OCI-LY1 (cell line): ENCODE measurements at regions not wholly inside any gene's neighbourhood (a gene's known extent, or its start where the extent isn't known, plus 50 kb on each side); places are given as distances from the start of the nearest gene placed in this dataset.

ENCODE experiments used
- H2AFZ ChIP-seq: fragments of 200-600 bp; sonication (generic), shearing (Covaris generic); 2 replicates; pipeline ENCODE4 v1.6.0; 2014; ENCODE audit warnings: antibody characterized with exemption, mild to moderate bottlenecking, low read length
- H3F3A ChIP-seq: fragments of 200-600 bp; sonication (generic), shearing (Covaris generic); 2 replicates; pipeline ENCODE4 v1.6.0; 2014; ENCODE audit warnings: mild to moderate bottlenecking, antibody characterized with exemption, low read length, moderate library complexity; ENCODE audit not compliant: insufficient read depth
- H3K27ac ChIP-seq: fragments of 200-600 bp; sonication (generic); 2 replicates; pipeline ENCODE4 v1.5.1; 2014; ENCODE audit warnings: low read length, mixed run types, mild to moderate bottlenecking, low read depth; ENCODE audit not compliant: poor library complexity, severe bottlenecking
- H3K27me3 ChIP-seq: fragments of 200-600 bp; sonication (generic); 2 replicates; pipeline ENCODE4 v1.6.0; 2014; ENCODE audit warnings: antibody characterized with exemption, mild to moderate bottlenecking, low read length, moderate library complexity; ENCODE audit not compliant: insufficient read depth
- H3K36me3 ChIP-seq: fragments of 200-600 bp; sonication (generic); 2 replicates; pipeline ENCODE4 v1.6.1; 2014; ENCODE audit warnings: mild to moderate bottlenecking, antibody characterized with exemption, low read length, moderate library complexity, mixed read lengths; ENCODE audit not compliant: insufficient read depth
- H3K4me1 ChIP-seq: fragments of 200-600 bp; sonication (generic); 2 replicates; pipeline ENCODE4 v1.5.1; 2014; ENCODE audit warnings: mild to moderate bottlenecking, low read length, moderate library complexity; ENCODE audit not compliant: insufficient read depth, severe bottlenecking
- H3K4me2 ChIP-seq: fragments of 200-600 bp; sonication (generic), shearing (Covaris generic); 2 replicates; pipeline ENCODE4 v1.6.1; 2014; ENCODE audit warnings: low read length
- H3K4me3 ChIP-seq: fragments of 200-600 bp; sonication (generic); 2 replicates; pipeline ENCODE4 v1.5.1; 2014; ENCODE audit warnings: low read length, low read depth, mild to moderate bottlenecking, mixed read lengths; ENCODE audit not compliant: poor library complexity, severe bottlenecking
- H3K79me2 ChIP-seq: fragments of 200-600 bp; shearing (Covaris generic); 2 replicates; pipeline ENCODE4 v1.6.1; 2016; ENCODE audit warnings: mixed run types, low read length, mixed read lengths; ENCODE audit not compliant: insufficient read depth
- H3K9ac ChIP-seq: fragments of 200-600 bp; sonication (generic), shearing (Covaris generic); 2 replicates; pipeline ENCODE4 v1.6.1; 2014; ENCODE audit warnings: mild to moderate bottlenecking, low read length, mixed read lengths
- H3K9me2 ChIP-seq: fragments of 200-600 bp; sonication (generic), shearing (Covaris generic); 2 replicates; pipeline ENCODE4 v1.6.1; 2014; ENCODE audit warnings: low read depth, mild to moderate bottlenecking, low read length, mixed read lengths
- H3K9me3 ChIP-seq: fragments of 200-600 bp; shearing (Covaris generic); 2 replicates; pipeline ENCODE4 v1.6.1; 2014; ENCODE audit warnings: low read length, mixed read lengths
- H4K20me1 ChIP-seq: fragments of 200-600 bp; sonication (generic), shearing (Covaris generic); 2 replicates; pipeline ENCODE4 v1.6.0; 2016; ENCODE audit warnings: mild to moderate bottlenecking, low read length; ENCODE audit not compliant: insufficient read depth
- EZH2 ChIP-seq: fragments of 200-600 bp; sonication (generic), shearing (Covaris generic); IDR thresholded peaks from 2 replicates; pipeline ENCODE4 v1.8.0; 2017; ENCODE audit warnings: borderline replicate concordance, mixed run types, mild to moderate bottlenecking, antibody characterized with exemption, low read length, moderate library complexity, mixed read lengths
- TF ChIP-seq, protein P1 (sequence below): fragments of 200-600 bp; sonication (generic), shearing (Covaris generic); IDR thresholded peaks from 2 replicates; pipeline ENCODE4 v1.5.1; 2017; ENCODE audit warnings: mild to moderate bottlenecking, antibody characterized with exemption, low read length, moderate library complexity, mixed read lengths

- no peak for TF ChIP-seq EZH2
- TF ChIP-seq, protein P1, sequence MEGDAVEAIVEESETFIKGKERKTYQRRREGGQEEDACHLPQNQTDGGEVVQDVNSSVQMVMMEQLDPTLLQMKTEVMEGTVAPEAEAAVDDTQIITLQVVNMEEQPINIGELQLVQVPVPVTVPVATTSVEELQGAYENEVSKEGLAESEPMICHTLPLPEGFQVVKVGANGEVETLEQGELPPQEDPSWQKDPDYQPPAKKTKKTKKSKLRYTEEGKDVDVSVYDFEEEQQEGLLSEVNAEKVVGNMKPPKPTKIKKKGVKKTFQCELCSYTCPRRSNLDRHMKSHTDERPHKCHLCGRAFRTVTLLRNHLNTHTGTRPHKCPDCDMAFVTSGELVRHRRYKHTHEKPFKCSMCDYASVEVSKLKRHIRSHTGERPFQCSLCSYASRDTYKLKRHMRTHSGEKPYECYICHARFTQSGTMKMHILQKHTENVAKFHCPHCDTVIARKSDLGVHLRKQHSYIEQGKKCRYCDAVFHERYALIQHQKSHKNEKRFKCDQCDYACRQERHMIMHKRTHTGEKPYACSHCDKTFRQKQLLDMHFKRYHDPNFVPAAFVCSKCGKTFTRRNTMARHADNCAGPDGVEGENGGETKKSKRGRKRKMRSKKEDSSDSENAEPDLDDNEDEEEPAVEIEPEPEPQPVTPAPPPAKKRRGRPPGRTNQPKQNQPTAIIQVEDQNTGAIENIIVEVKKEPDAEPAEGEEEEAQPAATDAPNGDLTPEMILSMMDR: no peak
- H3K27me3 ChIP-seq: no peaks in the 10 kb centered on the region
- H3K9me3 ChIP-seq: no peaks in the 10 kb centered on the region
- H3K79me2 ChIP-seq: no peaks in the 10 kb centered on the region
- H2AFZ ChIP-seq: no peak overlapping the region
- no peaks in the 10 kb centered on the region for H4K20me1 ChIP-seq
- no peaks in the 10 kb centered on the region for H3K4me1 ChIP-seq
- H3K9ac ChIP-seq: no peak overlapping the region
- no peak overlapping the region for H3K4me3 ChIP-seq
- H3K4me2 ChIP-seq: no peak overlapping the region
- no peaks in the 10 kb centered on the region for H3K9me2 ChIP-seq
- H3K27ac ChIP-seq: no peak overlapping the region
- H3K36me3 ChIP-seq: no peaks in the 10 kb centered on the region
- no peaks in the 10 kb centered on the region for H3F3A ChIP-seq
Measured at GRCh38 chr3:64431526-64432091, 206.3 kb upstream of the PRICKLE2 start.

GRCh38 chr3:64427671-64428070 is 202.4 kb upstream of the PRICKLE2 start:
- Histone ChIP-seq H3K36me3 (no peaks in the 10 kb centered on the region), H3K9ac (no peak overlapping the region), H3K4me1 (no peaks in the 10 kb centered on the region), H3K9me2 (no peaks in the 10 kb centered on the region), H3F3A (no peaks in the 10 kb centered on the region), H3K79me2 (no peaks in the 10 kb centered on the region), H3K4me3 (no peak overlapping the region), H3K9me3 (no peaks in the 10 kb centered on the region), H2AFZ (no peak overlapping the region), H3K4me2 (no peak overlapping the region), H3K27me3 (no peaks in the 10 kb centered on the region), H4K20me1 (no peaks in the 10 kb centered on the region), H3K27ac (no peak overlapping the region)
- TF ChIP-seq EZH2: no peak
- TF ChIP-seq, protein P1: no peak

GRCh38 chr3:64426551-64426950 is 201.3 kb upstream of the PRICKLE2 start:
- H3K4me3 ChIP-seq: no peak overlapping the region
- H3K4me1 ChIP-seq: no peaks in the 10 kb centered on the region
- H3K36me3 ChIP-seq: no peaks in the 10 kb centered on the region
- no peak overlapping the region for H3K4me2 ChIP-seq
- TF ChIP-seq, protein P1: no peak
- no peak for TF ChIP-seq EZH2
- no peak overlapping the region for H2AFZ ChIP-seq
- H3K27ac ChIP-seq: no peak overlapping the region
- H3K9me3 ChIP-seq: no peaks in the 10 kb centered on the region
- H3K9me2 ChIP-seq: no peaks in the 10 kb centered on the region
- H4K20me1 ChIP-seq: no peaks in the 10 kb centered on the region
- no peaks in the 10 kb centered on the region for H3K27me3 ChIP-seq
- H3K9ac ChIP-seq: no peak overlapping the region
- no peaks in the 10 kb centered on the region for H3F3A ChIP-seq
- no peaks in the 10 kb centered on the region for H3K79me2 ChIP-seq
